ENCODE measurements at regions not wholly inside any gene's neighbourhood (a gene's known extent, or its start where the extent isn't known, plus 50 kb on each side); places are given as distances from the start of the nearest gene placed in this dataset.
"Not testable (repeated sequence)": the region's sequence is repeated elsewhere in the genome, so short reads cannot be mapped to it uniquely, and the experiment has no call there.

GRCh38 chr2:55124682-55125081 lies 74.4 kb upstream of the RTN4 start:
- H3K36me3 ChIP-seq (ENCODE audit: control insufficient read depth, insufficient read depth, low read length); FAIRE-seq; DNase-seq (ENCODE audit: low read depth); H3K4me3 ChIP-seq (ENCODE audit: low read depth, low read length); H3K27me3 ChIP-seq (ENCODE audit: control insufficient read depth, insufficient read depth, low read length): not testable (repeated sequence)

GRCh38 chr2:55123851-55124269 lies 73.6 kb upstream of the RTN4 start:
- no peak for TF ChIP-seq CTCF (IDR thresholded peaks at IDR 0.05; ENCODE audit: insufficient read depth, low read length, severe bottlenecking)
- no peaks in the 10 kb centered on the region for H3K36me3 ChIP-seq (ENCODE audit: control insufficient read depth, insufficient read depth, low read length)
- H3K4me3 ChIP-seq (ENCODE audit: low read depth, low read length), result no peak overlapping the region
- FAIRE-seq, result no peak
- H3K27me3 ChIP-seq (ENCODE audit: control insufficient read depth, insufficient read depth, low read length), result no peaks in the 10 kb centered on the region
- DNase-seq (ENCODE audit: low read depth), result no peak

GRCh38 chr2:55120634-55121359 lies 70.5 kb upstream of the RTN4 start:
- no peak for DNase-seq (ENCODE audit: low read depth)
- TF ChIP-seq CTCF (IDR thresholded peaks at IDR 0.05; ENCODE audit: insufficient read depth, low read length, severe bottlenecking), result no peak
- no peaks in the 10 kb centered on the region for H3K36me3 ChIP-seq (ENCODE audit: control insufficient read depth, insufficient read depth, low read length)
- H3K27me3 ChIP-seq (ENCODE audit: control insufficient read depth, insufficient read depth, low read length), result no peaks in the 10 kb centered on the region
- no peak overlapping the region for H3K4me3 ChIP-seq (ENCODE audit: low read depth, low read length)
- no peak for FAIRE-seq

- Histone ChIP-seq H3K27me3 (ENCODE audit: control insufficient read depth, insufficient read depth, low read length) (no peaks in the 10 kb centered on the region), H3K36me3 (ENCODE audit: control insufficient read depth, insufficient read depth, low read length) (no peaks in the 10 kb centered on the region), H3K4me3 (ENCODE audit: low read depth, low read length) (no peak overlapping the region)
- no peak for TF ChIP-seq CTCF (IDR thresholded peaks at IDR 0.05; ENCODE audit: insufficient read depth, low read length, severe bottlenecking)
- no peak for DNase-seq (ENCODE audit: low read depth)
- no peak for FAIRE-seq
Observed at GRCh38 chr2:55119711-55120487, 69.6 kb upstream of the RTN4 start.

GRCh38 chr2:55118643-55119083 lies 68.4 kb upstream of the RTN4 start:
- no peak for TF ChIP-seq CTCF (IDR thresholded peaks at IDR 0.05; ENCODE audit: insufficient read depth, low read length, severe bottlenecking)
- DNase-seq (ENCODE audit: low read depth), result no peak
- no peak overlapping the region for H3K4me3 ChIP-seq (ENCODE audit: low read depth, low read length)
- FAIRE-seq, result no peak
- no peaks in the 10 kb centered on the region for H3K36me3 ChIP-seq (ENCODE audit: control insufficient read depth, insufficient read depth, low read length)
- no peaks in the 10 kb centered on the region for H3K27me3 ChIP-seq (ENCODE audit: control insufficient read depth, insufficient read depth, low read length)

- DNase-seq (ENCODE audit: low read depth), result no peak
- TF ChIP-seq CTCF (IDR thresholded peaks at IDR 0.05; ENCODE audit: insufficient read depth, low read length, severe bottlenecking), result no peak
Observed at GRCh38 chr2:55116966-55117365, 66.7 kb upstream of the RTN4 start.

More at GRCh38 chr2:55116966-55117365, 66.7 kb upstream of the RTN4 start:
- FAIRE-seq, result no peak
- H3K27me3 ChIP-seq (ENCODE audit: control insufficient read depth, insufficient read depth, low read length), result no peaks in the 10 kb centered on the region
- no peaks in the 10 kb centered on the region for H3K36me3 ChIP-seq (ENCODE audit: control insufficient read depth, insufficient read depth, low read length)
- no peak overlapping the region for H3K4me3 ChIP-seq (ENCODE audit: low read depth, low read length)

Data from bronchial epithelial cell (primary cell).